HG02759 (cell line): ENCODE measurements at regions not wholly inside any gene's neighbourhood (a gene's known extent, or its start where the extent isn't known, plus 50 kb on each side); places are given as distances from the start of the nearest gene placed in this dataset.

Experiments
- ATAC-seq: cut with Tn5 transposase; IDR thresholded peaks from one replicate; pipeline ENCODE4 v1.9.1; 2021; ENCODE audit warnings: mild to moderate bottlenecking, moderate library complexity; ENCODE audit not compliant: unreplicated experiment

DNA sequence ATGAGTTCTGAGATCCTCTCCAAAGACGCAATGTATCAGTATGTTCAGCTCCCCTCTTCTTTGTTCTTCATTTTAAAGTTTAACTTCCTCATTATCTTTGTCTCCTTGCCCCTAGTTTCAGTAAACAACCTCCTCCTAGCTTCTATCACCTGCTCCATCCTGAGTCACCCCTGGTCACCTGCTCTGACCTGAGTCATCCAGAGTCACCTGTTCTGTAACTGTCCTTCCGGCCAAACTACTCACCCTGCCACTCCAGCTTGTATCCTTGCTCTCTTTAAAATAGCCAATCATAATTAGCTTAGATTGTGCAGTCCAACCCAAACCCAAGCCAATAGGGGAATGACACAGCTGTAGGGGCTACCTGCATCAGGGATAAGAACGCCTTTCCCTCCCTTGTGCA is 332.0 kb downstream of the OLFM3 start:
- ATAC-seq, result no peak

DNA sequence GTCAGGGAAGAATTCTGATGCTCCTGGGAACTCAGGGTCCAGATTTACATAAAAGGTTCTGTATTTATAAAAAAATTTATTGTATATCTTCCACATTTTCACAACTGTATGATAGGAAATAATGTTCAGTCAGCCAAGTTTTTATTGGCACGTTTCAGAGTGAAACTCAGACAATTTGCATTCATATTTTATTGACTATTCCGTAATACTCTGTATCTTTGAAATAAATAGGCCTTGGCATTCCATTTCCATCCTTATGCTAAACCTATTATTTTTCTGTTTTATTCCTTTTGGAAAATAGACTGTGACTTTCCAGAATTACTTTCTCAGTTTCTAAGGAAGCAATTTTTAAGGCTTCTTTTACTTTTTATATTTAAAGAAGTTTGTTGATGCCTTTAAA is 329.0 kb downstream of the OLFM3 start:
- no peak for ATAC-seq

DNA sequence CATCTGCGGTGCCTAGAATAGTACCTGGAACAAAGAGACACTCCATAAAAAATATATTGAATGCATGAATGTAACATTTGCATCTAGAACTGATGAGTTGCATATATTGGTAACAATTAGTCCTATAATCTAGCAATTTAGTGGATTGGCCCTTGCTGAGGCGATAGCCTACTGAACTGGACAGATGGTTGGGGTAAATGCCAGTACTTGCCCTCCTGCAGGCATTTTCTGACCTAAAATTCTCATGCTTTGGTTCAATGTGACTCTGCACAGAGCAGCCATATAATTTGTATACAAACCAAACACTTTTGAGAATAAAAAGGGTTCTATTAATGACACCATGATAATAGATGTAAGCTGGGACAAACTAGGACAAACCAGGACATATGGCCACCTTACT is 313.6 kb downstream of the OLFM3 start:
- no peak for ATAC-seq

DNA sequence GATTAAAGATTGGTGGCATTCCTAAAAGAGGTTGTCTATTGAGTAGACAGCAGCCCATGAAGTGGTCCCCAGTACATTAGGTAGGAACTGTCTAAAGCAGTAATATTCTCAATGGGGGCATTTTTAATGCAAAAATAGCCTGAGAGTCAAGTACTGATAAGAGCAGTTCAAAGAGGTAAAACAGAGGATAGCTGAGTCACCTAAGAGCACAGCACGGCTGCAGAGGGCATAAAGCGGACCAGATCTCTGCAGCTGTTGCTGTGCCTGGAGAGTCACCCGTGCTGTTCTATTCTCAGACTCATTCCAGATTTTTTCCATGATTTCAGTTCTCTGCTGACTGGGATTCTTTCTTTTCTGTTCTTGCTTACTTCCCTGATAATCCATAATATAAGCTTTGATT is 313.2 kb downstream of the OLFM3 start:
- ATAC-seq, result no peak

DNA sequence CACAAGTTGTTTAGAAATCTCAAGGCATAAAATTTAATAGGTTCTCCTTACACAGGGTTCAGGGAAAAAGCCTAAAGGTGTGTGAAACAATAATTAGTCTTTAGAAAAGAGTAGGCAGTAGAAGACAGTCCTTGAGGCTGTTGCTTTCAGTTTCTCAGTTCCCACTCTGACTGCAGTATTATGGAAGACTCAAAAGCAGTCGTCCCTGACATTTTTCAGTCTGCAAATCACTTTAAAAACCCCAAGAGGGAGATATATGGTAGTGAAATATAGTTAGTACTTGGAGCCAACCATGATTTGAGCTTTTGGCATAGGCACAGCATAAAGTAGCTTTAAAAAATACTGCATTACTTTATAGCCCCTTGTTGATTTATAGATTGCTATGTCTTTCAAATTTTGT is 299.7 kb downstream of the OLFM3 start:
- no peak for ATAC-seq

GRCh38 chr1:101698681-101699080 is 298.0 kb downstream of the OLFM3 start:
- no peak for ATAC-seq

- ATAC-seq, result no peak
Observed at GRCh38 chr1:101704895-101705294, 291.8 kb downstream of the OLFM3 start.

DNA sequence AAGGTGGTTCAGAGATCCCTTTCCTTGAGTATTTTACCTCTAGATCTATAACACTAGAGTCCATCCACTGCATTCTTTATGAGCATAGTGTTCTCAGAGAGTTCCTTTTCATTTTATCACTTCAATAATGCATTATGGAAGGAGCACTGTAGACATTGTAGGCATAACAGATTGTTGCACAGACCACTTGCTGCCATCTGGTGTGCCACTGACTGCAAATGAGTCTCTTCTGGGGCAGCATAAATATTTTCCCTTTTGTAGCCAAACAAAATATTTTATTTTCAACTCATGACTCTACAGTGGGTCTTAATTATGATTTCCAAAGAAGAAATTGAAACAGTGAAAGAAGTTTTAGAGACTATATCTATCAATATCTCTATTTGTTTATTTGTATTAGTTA is 290.4 kb downstream of the OLFM3 start:
- ATAC-seq, result no peak

GRCh38 chr1:101709721-101710120 is 287.0 kb downstream of the OLFM3 start:
- ATAC-seq, result no peak

DNA sequence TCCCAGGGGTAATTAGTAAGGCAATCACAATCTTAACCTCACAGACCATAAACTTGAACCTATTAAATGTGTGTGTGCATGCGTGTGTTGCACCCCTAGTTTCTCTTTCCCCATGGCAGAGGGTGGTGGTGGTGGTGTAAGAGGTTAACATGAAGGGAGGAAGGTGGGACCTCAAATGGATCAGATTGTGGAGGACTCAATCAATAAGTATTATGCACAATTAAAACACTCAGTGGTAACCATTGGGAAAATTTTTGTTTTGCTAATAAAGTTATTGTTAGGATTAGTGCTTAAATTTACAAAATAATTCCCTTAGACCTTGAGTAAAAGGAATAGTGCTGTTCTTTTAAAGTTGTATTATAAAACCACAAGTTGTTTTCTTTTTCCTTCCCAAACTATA is 283.0 kb downstream of the OLFM3 start:
- no peak for ATAC-seq

GRCh38 chr1:101723415-101723814 is 273.3 kb downstream of the OLFM3 start:
- ATAC-seq, result no peak

DNA sequence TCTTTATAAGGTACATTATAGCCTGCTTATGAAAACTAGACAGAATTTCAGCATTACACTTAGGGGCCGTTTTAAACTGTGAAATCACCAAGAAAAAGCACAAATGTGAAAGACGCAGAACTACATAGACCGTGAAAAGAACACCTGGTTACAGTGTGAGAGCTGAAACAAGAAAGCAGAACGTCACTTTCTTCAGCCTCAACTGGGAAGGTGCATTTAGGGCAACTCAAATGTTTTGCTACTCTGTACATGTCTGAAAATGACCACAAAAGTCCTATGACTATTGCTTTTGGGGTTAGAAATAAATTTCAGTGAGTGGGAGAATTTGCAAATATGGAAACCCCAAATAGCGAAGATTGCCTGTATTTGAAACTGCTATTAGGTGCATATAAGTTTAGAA is 268.7 kb downstream of the OLFM3 start:
- ATAC-seq, result no peak

DNA sequence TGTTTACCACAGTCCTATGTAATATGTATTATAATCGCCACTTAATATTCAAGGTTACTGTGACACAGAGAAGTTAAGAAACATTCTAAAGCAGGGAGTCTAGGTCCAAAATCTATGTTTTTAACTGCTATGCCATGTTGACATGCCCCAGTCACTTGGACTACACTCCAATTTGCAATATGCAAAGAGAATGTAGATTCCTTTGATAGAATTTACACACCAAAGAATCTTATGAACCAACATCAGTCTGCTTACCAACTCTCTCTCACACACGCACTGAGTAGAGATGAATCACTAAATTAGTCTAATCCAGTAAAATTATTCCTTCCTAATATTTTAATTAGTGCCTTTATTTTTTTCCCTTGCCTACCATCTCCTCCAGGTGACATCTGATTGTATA is 266.2 kb downstream of the OLFM3 start:
- no peak for ATAC-seq

- ATAC-seq, result peak; percentile 60
Observed at GRCh38 chr1:101732261-101732660, 264.5 kb downstream of the OLFM3 start.

- no peak for ATAC-seq
Observed at GRCh38 chr1:101733340-101733739, 263.4 kb downstream of the OLFM3 start.

DNA sequence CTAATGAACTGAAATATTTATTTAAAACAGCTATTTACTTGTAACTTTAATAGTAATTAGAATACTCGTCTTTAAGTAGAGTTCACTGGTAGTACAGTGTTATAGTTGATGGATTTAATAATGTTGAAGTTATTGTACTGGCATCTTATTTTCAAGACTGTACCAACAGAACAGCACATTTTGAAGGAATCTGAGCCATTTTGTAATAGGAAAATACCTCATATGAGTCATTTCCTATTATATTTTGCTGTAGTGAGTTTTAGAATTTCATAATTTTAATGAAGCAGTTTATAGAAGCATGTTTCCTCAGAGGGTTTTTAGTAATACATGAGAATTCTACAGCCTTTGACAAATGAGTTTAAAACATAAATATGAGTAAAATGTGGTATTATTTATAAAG is 258.3 kb downstream of the OLFM3 start:
- ATAC-seq, result no peak

DNA sequence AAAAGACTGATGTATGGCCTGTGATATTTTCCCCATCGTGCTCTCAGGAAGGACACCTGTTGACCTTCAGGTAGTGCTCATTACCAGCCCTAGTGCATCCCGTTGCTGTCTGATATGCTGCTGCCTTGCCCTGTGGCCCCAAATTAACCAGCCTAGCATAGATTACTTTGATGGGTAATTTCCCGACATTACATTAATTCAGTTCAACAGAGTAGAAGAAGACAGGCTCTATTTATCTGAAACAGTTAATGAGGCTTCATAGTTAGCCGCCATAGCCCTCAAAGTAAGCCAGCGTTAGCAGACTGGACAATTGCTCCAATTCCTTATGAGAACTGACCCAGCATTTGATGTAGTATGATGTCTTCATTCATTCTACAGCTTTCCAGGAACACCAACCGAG is 257.6 kb downstream of the OLFM3 start:
- no peak for ATAC-seq

DNA sequence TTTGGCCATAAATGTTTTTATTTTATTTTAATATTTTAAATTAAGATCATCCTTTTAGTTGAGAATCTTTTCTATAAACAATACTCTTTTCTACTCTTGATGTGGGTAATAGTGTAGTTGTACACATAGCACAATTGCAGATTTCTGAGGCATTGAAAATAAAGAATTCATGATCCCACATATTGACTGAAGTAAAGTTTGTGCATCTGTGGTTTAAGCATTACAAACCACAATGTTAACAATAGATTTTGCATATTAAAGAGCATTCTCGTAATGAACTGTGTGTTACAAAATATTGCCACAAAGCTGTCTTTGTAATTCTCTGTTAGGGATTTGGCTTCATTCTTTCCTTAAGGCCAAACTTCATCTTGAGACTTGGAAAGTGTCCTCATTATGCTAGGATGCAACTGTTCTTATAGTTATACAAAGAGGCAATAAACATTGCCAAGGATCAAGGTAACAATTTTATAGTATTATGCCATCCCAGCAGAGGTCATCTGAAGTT is 256.8 kb downstream of the OLFM3 start:
- no peak for ATAC-seq

GRCh38 chr1:101741910-101742309 is 254.8 kb downstream of the OLFM3 start:
- no peak for ATAC-seq

GRCh38 chr1:101742509-101742908 is 254.2 kb downstream of the OLFM3 start:
- no peak for ATAC-seq

DNA sequence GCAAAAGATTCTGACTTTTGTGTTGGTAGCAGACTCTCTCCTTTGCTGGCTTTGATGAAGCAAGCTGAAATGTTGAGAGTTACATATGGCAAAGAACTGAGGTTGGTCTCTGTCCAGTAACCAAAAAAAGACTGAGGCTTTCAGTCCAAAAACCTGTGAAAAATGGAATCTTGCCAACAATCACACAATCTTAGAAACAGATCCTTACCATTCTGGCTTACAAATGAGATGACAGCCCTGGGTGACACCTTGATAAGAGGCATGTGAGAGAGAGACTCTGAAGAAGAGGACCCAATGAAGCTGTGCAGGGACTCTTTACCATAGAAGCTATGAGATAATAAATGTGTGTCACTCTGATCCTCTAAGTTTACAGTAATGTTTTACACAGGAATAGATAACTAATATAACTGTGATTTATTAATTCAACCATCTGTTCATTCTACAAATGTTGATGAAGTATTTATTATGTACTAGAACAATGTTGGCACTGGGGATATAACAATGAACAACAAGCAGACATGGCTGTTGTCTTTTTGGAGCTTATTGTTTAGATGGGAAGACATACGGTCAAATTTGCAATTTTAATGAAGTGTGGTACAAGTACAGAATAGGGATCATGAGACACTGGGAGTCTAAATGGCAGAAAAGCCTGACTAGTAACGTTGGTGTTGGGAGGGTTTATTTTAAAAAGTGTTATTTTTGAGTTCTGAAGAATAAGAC is 251.0 kb downstream of the OLFM3 start:
- no peak for ATAC-seq

GRCh38 chr1:101748077-101748476 is 248.6 kb downstream of the OLFM3 start:
- ATAC-seq, result no peak
